ENCODE measurements at regions not wholly inside any gene's neighbourhood (a gene's known extent, or its start where the extent isn't known, plus 50 kb on each side); places are given as distances from the start of the nearest gene placed in this dataset.

DNA sequence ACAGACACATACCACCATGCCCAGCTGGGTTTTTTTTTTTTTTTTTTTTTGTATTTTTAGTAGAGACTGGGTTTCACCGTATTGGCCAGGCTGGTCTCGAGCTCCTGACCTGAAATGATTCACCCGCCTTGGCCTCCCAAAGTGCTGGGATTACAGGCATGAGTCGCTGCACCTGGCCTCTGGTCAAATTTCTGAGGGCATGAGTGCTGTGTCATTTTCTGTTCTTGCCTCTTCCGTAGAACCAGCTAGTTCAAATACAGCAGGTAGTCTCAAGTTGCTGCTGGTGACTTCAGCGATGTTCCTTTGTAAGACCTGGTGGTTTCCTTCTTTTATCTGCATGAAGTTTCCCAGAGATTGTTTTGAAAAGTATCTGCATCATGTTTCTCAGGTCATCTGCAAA, 134.8 kb upstream of the SHH start:
- TF ChIP-seq, protein P1, sequence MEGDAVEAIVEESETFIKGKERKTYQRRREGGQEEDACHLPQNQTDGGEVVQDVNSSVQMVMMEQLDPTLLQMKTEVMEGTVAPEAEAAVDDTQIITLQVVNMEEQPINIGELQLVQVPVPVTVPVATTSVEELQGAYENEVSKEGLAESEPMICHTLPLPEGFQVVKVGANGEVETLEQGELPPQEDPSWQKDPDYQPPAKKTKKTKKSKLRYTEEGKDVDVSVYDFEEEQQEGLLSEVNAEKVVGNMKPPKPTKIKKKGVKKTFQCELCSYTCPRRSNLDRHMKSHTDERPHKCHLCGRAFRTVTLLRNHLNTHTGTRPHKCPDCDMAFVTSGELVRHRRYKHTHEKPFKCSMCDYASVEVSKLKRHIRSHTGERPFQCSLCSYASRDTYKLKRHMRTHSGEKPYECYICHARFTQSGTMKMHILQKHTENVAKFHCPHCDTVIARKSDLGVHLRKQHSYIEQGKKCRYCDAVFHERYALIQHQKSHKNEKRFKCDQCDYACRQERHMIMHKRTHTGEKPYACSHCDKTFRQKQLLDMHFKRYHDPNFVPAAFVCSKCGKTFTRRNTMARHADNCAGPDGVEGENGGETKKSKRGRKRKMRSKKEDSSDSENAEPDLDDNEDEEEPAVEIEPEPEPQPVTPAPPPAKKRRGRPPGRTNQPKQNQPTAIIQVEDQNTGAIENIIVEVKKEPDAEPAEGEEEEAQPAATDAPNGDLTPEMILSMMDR (IDR thresholded peaks at IDR 0.05) = no peak

DNA sequence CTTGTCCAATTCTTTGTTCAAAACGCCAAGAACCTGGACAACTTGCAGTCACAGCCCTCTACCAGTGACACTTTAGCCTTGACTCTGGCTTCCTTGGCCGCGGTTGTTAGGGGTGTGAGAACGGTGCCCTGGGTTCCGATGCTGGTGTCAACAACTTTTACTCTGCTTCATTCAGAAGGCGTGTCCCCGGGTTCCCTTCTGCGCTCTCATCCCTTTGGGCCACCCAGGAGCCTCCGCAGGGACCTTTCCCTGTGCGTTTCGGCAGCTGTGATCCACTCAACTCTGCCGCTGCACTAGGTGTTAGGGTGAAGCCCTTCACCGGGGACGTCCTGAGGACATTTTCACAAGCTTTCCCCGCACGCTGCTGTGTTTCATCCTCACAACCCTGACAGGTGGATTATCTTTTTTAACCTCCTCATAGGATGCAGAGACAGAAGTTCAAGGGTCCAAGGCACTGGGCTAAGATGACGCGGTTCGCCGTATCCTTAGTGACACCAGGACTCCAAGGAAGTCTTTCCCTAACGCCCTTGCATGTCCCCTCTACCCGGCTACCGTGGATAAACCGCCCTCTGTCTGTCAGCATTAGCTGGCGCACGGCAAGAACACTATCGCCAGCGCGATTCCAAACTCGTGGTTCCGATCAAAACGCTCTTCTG, 133.5 kb upstream of the SHH start:
- TF ChIP-seq, protein P1 (IDR thresholded peaks at IDR 0.05) = no peak

DNA sequence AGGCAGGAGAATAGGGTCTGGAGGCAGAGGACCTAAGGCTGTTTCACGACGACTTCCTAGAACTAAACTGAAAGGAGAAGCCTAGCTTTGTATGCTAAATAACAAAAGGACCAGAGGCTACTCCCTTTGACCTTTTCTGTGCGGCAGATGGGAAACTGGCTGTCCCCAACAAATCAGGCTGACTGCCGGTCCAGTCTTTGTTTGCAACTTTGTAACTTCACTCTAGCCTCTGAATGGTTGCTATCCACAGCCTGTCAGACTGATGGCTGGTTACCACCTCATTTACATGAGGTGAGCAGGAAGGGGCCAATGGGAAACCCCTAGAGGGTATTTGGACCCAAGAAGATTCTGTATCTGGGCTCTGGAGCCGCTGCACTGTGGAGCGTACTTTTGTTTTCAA, 132.6 kb upstream of the SHH start:
- TF ChIP-seq, protein P1 (IDR thresholded peaks at IDR 0.05) = no peak

DNA sequence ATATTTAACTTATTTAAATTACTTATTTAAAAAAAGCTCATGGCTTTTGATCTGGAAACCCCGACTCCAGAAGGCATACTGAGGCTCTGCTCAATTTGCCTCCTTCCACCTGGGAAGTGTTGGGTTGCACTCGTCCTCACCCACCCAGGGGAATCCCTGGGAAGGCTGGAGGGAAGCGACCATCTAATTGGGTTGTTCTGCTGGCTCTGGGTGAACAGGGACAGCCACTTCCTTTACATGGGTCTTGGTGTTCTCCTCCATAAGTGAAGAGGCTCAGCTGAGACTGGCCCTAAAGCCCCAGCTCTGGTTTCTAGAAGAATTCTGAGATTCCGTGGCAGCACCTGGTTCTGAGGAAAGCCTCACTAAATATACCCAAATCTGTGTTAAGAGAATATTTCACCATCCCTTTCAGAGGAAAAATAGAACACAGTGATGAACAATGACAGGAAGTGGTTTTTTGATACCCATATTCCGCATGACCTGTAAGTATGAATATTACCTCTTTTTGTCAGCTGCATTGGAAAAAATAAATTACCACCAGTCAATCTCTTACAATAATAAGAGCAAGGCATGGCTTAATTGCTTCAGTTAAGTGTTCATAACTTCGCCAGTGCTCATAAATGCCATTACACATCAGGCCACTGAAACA, 131.1 kb upstream of the SHH start:
- TF ChIP-seq, protein P1 (IDR thresholded peaks at IDR 0.05) = no peak

DNA sequence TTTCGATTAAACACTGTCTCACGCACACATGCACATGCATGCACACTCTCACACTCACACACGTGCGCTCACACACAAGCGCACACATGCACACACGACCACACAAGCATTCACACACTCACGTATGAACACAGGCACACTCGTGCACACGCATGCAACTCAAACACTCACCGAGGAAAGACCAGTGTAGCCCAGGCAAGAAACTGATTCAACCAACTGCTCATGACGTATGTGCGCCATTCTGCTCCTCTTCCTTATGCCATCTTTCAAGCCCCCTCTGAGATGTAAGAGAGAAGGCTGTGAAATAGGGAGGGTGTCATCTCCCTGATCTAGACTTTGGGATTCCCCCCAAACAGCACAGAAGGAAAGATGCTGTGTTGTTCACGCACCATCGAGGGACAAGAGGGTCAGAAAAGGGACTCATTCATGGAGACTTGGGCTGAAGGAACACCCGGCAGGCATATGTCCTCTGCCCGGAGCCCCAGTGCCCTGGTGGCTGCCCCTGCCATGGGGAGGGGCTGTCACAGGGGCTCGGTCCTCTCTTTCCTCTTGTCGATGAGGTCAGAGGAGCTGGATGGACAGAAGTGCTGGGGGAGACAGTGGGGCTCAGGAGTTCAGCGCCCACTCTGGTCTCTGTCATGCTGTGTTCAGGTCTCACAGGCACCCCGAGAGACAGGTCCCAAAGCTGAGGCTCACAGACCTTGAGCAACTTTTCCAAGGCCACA, 130.1 kb upstream of the SHH start:
- TF ChIP-seq, protein P1 (IDR thresholded peaks at IDR 0.05) = no peak

DNA sequence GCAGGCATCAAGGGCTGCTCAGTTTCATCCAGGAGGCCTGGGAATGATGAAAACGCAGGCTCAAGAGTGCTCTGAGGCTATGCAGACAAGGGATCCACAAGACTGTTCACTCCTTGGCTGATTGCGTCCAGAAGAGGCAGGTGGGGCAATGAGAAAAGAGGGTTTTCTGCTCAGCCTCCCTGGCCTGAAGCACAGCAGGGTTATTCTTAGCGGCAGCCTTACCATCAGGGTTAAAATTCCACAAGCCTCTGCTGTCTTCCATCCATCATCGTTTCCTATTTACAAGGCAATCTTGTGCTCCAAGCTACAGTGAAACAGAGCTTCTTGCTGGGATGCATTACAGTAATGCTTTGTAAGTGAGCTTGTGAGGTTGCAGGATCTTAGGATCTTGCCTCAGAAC, 129.4 kb upstream of the SHH start:
- TF ChIP-seq, protein P1 (IDR thresholded peaks at IDR 0.05) = no peak

DNA sequence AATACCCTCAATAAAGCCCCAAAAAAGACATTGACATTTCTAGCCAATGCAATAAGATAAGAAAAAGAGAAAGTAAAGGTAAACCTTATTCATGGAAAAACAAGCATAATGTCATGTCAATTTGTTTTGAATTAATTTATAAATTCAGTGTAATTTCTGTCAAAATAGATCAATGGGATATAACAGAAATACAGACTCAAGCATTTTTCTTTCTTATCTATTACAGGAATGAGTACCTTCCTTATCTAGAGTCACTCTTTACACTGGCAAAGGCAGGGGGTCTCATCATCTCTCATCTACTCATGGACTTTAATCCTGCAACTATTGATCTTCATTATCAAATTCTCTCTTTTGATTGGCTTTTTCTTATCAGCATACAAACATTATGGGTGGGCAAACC, 127.1 kb upstream of the SHH start:
- TF ChIP-seq, protein P1 (IDR thresholded peaks at IDR 0.05) = no peak
